HG02763 (cell line): ENCODE measurements at regions not wholly inside any gene's neighbourhood (a gene's known extent, or its start where the extent isn't known, plus 50 kb on each side); places are given as distances from the start of the nearest gene placed in this dataset.
A peak's percentile ranks its signal among the peaks of the same experiment; 100 is the strongest.
"Not testable (repeated sequence)": the region's sequence is repeated elsewhere in the genome, so short reads cannot be mapped to it uniquely, and the experiment has no call there.

Source experiments
- ATAC-seq: cut with Tn5 transposase; IDR thresholded peaks from one replicate; pipeline ENCODE4 v1.9.1; 2021; ENCODE audit warnings: mild to moderate bottlenecking, moderate library complexity; ENCODE audit not compliant: unreplicated experiment

GRCh38 chr12:103011974-103012763 lies 54.7 kb downstream of the ASCL1 start:
- ATAC-seq: no peak

- no peak for ATAC-seq
Measured at GRCh38 chr12:103012884-103013283, 55.4 kb downstream of the ASCL1 start.

- ATAC-seq: no peak
Measured at GRCh38 chr12:103013741-103014300, 56.3 kb downstream of the ASCL1 start.

GRCh38 chr12:103016381-103016780 lies 58.9 kb downstream of the ASCL1 start:
- ATAC-seq: no peak

- ATAC-seq: no peak
Measured at GRCh38 chr12:103020839-103021238, 63.4 kb downstream of the ASCL1 start.

- no peak for ATAC-seq
Measured at GRCh38 chr12:103021538-103022218, 64.2 kb downstream of the ASCL1 start.

- no peak for ATAC-seq
Measured at GRCh38 chr12:103024650-103025049, 67.2 kb downstream of the ASCL1 start.

- ATAC-seq: not testable (repeated sequence)
Measured at GRCh38 chr12:103026643-103027042, 69.2 kb downstream of the ASCL1 start.

GRCh38 chr12:103028881-103029639 lies 71.6 kb downstream of the ASCL1 start:
- no peak for ATAC-seq

GRCh38 chr12:103036581-103037214 lies 79.2 kb downstream of the ASCL1 start:
- ATAC-seq: no peak

GRCh38 chr12:103043531-103044486 lies 86.3 kb downstream of the ASCL1 start:
- ATAC-seq: no peak

- ATAC-seq: no peak
Measured at GRCh38 chr12:103046154-103046553, 88.7 kb downstream of the ASCL1 start.

- no peak for ATAC-seq
Measured at GRCh38 chr12:103050273-103050672, 92.8 kb downstream of the ASCL1 start.

GRCh38 chr12:103053089-103053488 lies 95.6 kb downstream of the ASCL1 start:
- no peak for ATAC-seq

- ATAC-seq: no peak
Measured at GRCh38 chr12:103073630-103074029, 116.2 kb downstream of the ASCL1 start.

- ATAC-seq: no peak
Measured at GRCh38 chr12:103075848-103076247, 118.4 kb downstream of the ASCL1 start.

GRCh38 chr12:103077108-103077773 lies 119.8 kb downstream of the ASCL1 start:
- no peak for ATAC-seq

- ATAC-seq: peak; percentile 84
Measured at GRCh38 chr12:103085541-103085940, 128.1 kb downstream of the ASCL1 start.

- ATAC-seq: no peak
Measured at GRCh38 chr12:103086471-103086870, 129.0 kb downstream of the ASCL1 start.
